ENCODE measurements at regions not wholly inside any gene's neighbourhood (a gene's known extent, or its start where the extent isn't known, plus 50 kb on each side); places are given as distances from the start of the nearest gene placed in this dataset.

- TF ChIP-seq CTCF (CRISPR knock-in tag; IDR thresholded peaks at IDR 0.05) (no peak), POLR2AphosphoS5 (IDR thresholded peaks at IDR 0.05; ENCODE audit: low read depth, low read length) (no peak), ZNF570 (CRISPR knock-in tag; IDR thresholded peaks at IDR 0.05; ENCODE audit: borderline replicate concordance) (no peak), BRCA1 (CRISPR knock-in tag; IDR thresholded peaks at IDR 0.05) (no peak), POLR2A (IDR thresholded peaks at IDR 0.05; ENCODE audit: insufficient read depth in 1 of 2, low read depth in 2 of 2, low read length in 2 of 2) (no peak), ZNF773 (CRISPR knock-in tag; IDR thresholded peaks at IDR 0.05; ENCODE audit: borderline replicate concordance) (no peak), NFIC (IDR thresholded peaks at IDR 0.05; ENCODE audit: low read length) (no peak), ZNF614 (CRISPR knock-in tag; IDR thresholded peaks at IDR 0.05; ENCODE audit: borderline replicate concordance) (no peak), ZNF766 (CRISPR knock-in tag; IDR thresholded peaks at IDR 0.05; ENCODE audit: borderline replicate concordance) (no peak), MAFG (CRISPR knock-in tag; IDR thresholded peaks at IDR 0.05) (no peak), ZKSCAN5 (CRISPR knock-in tag; IDR thresholded peaks at IDR 0.05) (no peak), GABPA (IDR thresholded peaks at IDR 0.05; ENCODE audit: low read depth, low read length) (no peak), GABPA (CRISPR knock-in tag; IDR thresholded peaks at IDR 0.05; ENCODE audit: low read depth) (no peak)
Observed at GRCh38 chr20:22455259-22455658, 129.1 kb downstream of the FOXA2 start.

Measured in HepG2 (cell line).